Bronchial epithelial cell (primary cell): ENCODE measurements at regions not wholly inside any gene's neighbourhood (a gene's known extent, or its start where the extent isn't known, plus 50 kb on each side); places are given as distances from the start of the nearest gene placed in this dataset.

ENCODE experiments used
- DNase-seq: peaks from one replicate; pipeline ENCODE4 v3.0.0-alpha.2; 2010; ENCODE audit warnings: low read depth
- FAIRE-seq: peaks from 2 replicates; lab custom pipeline; 2011; peaks lifted over from hg19 to GRCh38; lab: Jason Lieb, UNC
- H3K27me3 ChIP-seq: 2 replicates; pipeline ENCODE4 v1.5.1; 2011; ENCODE audit warnings: low read length; ENCODE audit not compliant: control insufficient read depth, insufficient read depth
- H3K36me3 ChIP-seq: 2 replicates; pipeline ENCODE4 v1.5.1; 2011; ENCODE audit warnings: low read length; ENCODE audit not compliant: control insufficient read depth, insufficient read depth
- H3K4me3 ChIP-seq: 2 replicates; pipeline ENCODE4 v1.5.1; 2011; ENCODE audit warnings: mild to moderate bottlenecking, low read depth, low read length, control low read depth
- CTCF ChIP-seq: IDR thresholded peaks from 2 replicates; pipeline ENCODE4 v1.5.1; 2011; ENCODE audit warnings: mild to moderate bottlenecking, moderate library complexity, low read length, control low read depth, inconsistent platforms; ENCODE audit not compliant: insufficient read depth, severe bottlenecking

DNA sequence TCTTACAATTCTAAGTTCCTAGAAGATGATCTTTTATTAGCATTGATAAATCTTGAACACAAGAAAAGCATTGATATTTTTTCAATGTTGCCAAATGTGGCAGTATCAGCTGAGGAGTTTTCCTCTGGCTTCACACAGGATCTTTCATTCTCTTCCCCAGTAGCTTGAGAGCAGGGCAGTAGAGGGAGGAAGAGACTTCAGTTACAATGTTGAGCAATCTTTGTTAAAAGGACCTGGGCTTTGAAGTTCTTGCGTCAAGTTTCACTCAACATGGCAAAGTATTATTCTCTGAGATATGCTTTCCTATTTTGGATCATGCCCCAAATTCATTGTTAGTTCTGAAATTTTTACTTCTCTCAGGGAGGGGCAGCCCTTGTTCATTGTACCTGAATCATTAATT, 238.0 kb downstream of the COL12A1 start:
- FAIRE-seq (no peak), DNase-seq (peak; percentile 23)
- no peaks in the 10 kb centered on the region for H3K27me3 ChIP-seq
- no peak overlapping the region for H3K4me3 ChIP-seq
- no peak for TF ChIP-seq CTCF
- H3K36me3 ChIP-seq = no peaks in the 10 kb centered on the region

DNA sequence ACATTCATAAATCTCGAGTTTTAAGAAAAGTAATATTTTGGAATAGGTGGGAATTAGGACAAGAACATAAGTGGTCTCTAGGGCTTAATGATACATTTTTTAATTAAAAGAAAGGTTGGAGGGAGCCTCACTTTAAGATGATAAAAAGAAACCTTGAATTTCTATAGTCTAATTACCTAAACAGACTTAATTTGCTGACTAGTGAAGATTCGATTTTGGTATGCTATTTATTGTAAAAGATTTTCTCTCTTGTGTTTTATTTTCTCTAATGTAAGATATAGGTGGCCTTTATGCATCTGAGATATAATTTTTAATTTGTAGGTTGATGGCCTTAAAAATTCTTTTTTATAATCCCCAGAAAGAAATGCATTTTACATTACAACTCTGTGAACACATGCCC, 239.1 kb downstream of the COL12A1 start:
- TF ChIP-seq CTCF = no peak
- FAIRE-seq = no peak
- H3K4me3 ChIP-seq = no peak overlapping the region
- H3K27me3 ChIP-seq = no peaks in the 10 kb centered on the region
- DNase-seq = no peak
- no peaks in the 10 kb centered on the region for H3K36me3 ChIP-seq

DNA sequence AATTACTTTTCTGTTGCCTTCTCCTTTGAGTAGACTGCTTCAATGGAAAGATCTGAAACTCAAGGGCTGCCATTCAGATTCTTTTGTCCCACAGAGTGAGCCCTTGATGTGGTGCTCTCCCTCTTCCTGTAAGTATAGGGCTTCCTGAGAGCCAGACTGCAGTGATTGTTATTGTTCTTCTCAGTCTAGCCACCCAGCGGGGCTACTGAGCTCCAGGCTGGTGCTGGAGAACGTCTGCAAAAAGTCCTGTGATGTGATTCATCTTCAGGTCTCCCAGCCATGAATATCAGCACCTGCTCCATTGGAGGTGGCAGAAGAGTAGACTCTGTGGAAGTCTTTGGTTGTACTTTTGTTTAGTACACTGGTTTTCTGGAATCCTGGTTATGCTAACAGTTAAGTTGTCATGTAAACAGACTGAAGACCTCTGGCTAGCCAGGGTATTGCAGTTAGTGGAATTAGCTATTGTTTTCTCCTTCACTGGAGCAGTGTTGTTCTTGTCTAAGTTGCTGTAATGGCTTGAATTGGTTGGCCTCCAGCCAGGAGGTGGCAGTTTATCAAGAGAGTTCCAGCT, 240.9 kb downstream of the COL12A1 start:
- Histone ChIP-seq H3K36me3 (no peaks in the 10 kb centered on the region), H3K4me3 (no peak overlapping the region), H3K27me3 (no peaks in the 10 kb centered on the region)
- FAIRE-seq (no peak), DNase-seq (no peak)
- TF ChIP-seq CTCF = no peak

DNA sequence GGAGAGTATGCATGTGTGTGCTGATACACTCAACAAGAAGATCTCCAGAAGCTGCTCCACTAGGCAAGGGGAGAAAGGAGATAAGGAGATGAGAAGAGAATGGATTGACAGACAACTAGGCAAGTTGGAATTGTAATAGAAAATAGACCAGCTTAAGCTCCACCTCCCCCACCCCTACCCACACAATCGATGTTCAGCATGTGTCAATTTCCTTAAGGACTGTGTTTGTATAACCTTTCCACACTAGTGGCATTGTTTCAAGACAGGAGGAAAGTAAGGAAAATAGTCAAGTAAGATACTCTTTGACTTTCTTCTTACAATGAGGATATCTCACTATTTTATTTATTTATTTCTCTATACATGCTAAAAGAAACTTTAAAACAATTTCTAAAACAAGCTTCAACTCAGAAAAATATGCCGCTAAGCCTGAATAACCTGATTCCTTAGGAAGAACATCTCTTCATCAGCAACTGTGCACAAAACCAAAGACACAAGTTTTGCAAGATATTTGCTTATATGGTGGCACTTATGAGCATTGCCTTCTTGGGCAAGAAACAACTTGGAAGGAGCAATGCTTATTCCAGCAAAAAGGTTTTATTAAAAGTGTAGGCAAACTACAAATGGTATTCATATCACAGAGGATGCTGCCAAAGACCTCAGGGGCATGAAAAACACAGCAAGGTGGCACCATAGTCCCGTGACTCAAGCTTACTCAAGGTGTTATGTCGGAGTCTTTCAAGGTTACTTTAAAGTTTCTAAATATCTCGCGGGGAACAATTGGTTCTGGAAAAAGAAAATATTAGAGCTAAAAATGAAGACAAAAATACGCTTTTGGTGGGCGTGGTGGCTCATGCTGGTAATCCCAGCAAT, 249.1 kb downstream of the COL12A1 start:
- H3K4me3 ChIP-seq = no peak overlapping the region
- FAIRE-seq (no peak), DNase-seq (peak; percentile 39)
- no peaks in the 10 kb centered on the region for H3K36me3 ChIP-seq
- no peak for TF ChIP-seq CTCF
- H3K27me3 ChIP-seq = no peaks in the 10 kb centered on the region

GRCh38 chr6:74953708-74954107, 252.1 kb downstream of the COL12A1 start:
- FAIRE-seq (no peak), DNase-seq (peak; percentile 78)
- Histone ChIP-seq H3K36me3 (no peaks in the 10 kb centered on the region), H3K27me3 (no peaks in the 10 kb centered on the region), H3K4me3 (no peak overlapping the region)
- TF ChIP-seq CTCF = no peak
